ENCODE measurements at regions not wholly inside any gene's neighbourhood (a gene's known extent, or its start where the extent isn't known, plus 50 kb on each side); places are given as distances from the start of the nearest gene placed in this dataset.

- TF ChIP-seq CTCF (IDR thresholded peaks at IDR 0.05; ENCODE audit: low read depth, low read length, missing input control) (no peak), ATF3 (IDR thresholded peaks at IDR 0.05) (no peak)
Measured at GRCh38 chr12:108069651-108070165, 59.4 kb upstream of the WSCD2 start (continued).

GRCh38 chr12:108075561-108075960 is 53.5 kb upstream of the WSCD2 start:
- Histone ChIP-seq H3K27ac (ENCODE audit: low read depth in 1 of 2, low read length in 2 of 2) (no peak overlapping the region), H3K4me1 (ENCODE audit: control insufficient read depth in 4 of 4, insufficient read depth in 4 of 4, low read length in 3 of 4) (no peaks in the 10 kb centered on the region), H3K9me3 (ENCODE audit: control insufficient read depth in 4 of 4, low read length in 3 of 4) (no peaks in the 10 kb centered on the region), H3K36me3 (ENCODE audit: control insufficient read depth in 4 of 4, insufficient read depth in 3 of 4, low read depth in 1 of 4, low read length in 3 of 4) (no peaks in the 10 kb centered on the region), H3K27me3 (ENCODE audit: control insufficient read depth in 4 of 4, insufficient read depth in 4 of 4, low read length in 3 of 4) (peaks cover 0 to 3% (median 2%) of the 10 kb centered on the region in 4 donors), H3K9ac (ENCODE audit: low read depth in 1 of 2, low read length in 2 of 2) (no peak overlapping the region), H3K4me3 (ENCODE audit: low read depth in 1 of 3, low read length in 3 of 3) (no peak overlapping the region)
- no peak for DNase-seq (ENCODE audit: low spot score)
- TF ChIP-seq RAD21 (IDR thresholded peaks at IDR 0.05) (no peak), SP1 (IDR thresholded peaks at IDR 0.05) (no peak), ATF3 (IDR thresholded peaks at IDR 0.05) (no peak), HNF4A (conservative IDR thresholded peaks at IDR 0.05) (no peak), JUND (IDR thresholded peaks at IDR 0.05) (no peak), FOXA2 (IDR thresholded peaks at IDR 0.05) (no peak), ZBTB33 (IDR thresholded peaks at IDR 0.05) (no peak), MAX (IDR thresholded peaks at IDR 0.05) (no peak), TAF1 (conservative IDR thresholded peaks at IDR 0.05) (no peak), HNF4G (IDR thresholded peaks at IDR 0.05) (no peak), RXRA (IDR thresholded peaks at IDR 0.05) (no peak), GABPA (IDR thresholded peaks at IDR 0.05 in 1 of 2, conservative IDR thresholded peaks at IDR 0.05 in 1 of 2) (no peak), CTCF (IDR thresholded peaks at IDR 0.05; ENCODE audit: low read depth, low read length, missing input control) (no peak), YY1 (IDR thresholded peaks at IDR 0.05) (no peak), FOXA1 (IDR thresholded peaks at IDR 0.05) (no peak), EGR1 (IDR thresholded peaks at IDR 0.05; ENCODE audit: low read depth in 2 of 2) (no peak), NR2F2 (IDR thresholded peaks at IDR 0.05) (no peak)
- 64% methylated on average over 3 of the region's 3 CpGs for WGBS
